NK-92 treated with Interleukin-12 subunit alpha and Interleukin-12 subunit beta, amount 100 ng/mL, for 24 hours (cell line): ENCODE measurements at regions not wholly inside any gene's neighbourhood (a gene's known extent, or its start where the extent isn't known, plus 50 kb on each side); places are given as distances from the start of the nearest gene placed in this dataset.

Experiments used
- DNase-seq: peaks from one replicate; lab custom pipeline; 2025; lab: John Stamatoyannopoulos, UW

- no peak for DNase-seq
These were observed 190.6 kb downstream of the DHX35 start for GRCh38 chr20:39152742-39153141.

- DNase-seq = no peak
These were observed 190.0 kb downstream of the DHX35 start for GRCh38 chr20:39152126-39152525.

GRCh38 chr20:39150501-39150900 is 188.4 kb downstream of the DHX35 start:
- DNase-seq = no peak

- DNase-seq = no peak
These were observed 184.2 kb downstream of the DHX35 start for GRCh38 chr20:39146394-39146793.

GRCh38 chr20:39145921-39146320 is 183.8 kb downstream of the DHX35 start:
- DNase-seq = no peak

- no peak for DNase-seq
These were observed 182.6 kb downstream of the DHX35 start for GRCh38 chr20:39144757-39145156.

GRCh38 chr20:39142407-39143096 is 180.4 kb downstream of the DHX35 start:
- no peak for DNase-seq

GRCh38 chr20:39137299-39137698 is 175.2 kb downstream of the DHX35 start:
- DNase-seq = no peak

GRCh38 chr20:39136798-39137197 is 174.7 kb downstream of the DHX35 start:
- no peak for DNase-seq

- DNase-seq = no peak
These were observed 173.9 kb downstream of the DHX35 start for GRCh38 chr20:39135885-39136544.

GRCh38 chr20:39133201-39133600 is 171.1 kb downstream of the DHX35 start:
- no peak for DNase-seq

- DNase-seq = no peak
These were observed 170.4 kb downstream of the DHX35 start for GRCh38 chr20:39132511-39132910.

GRCh38 chr20:39132093-39132492 is 169.9 kb downstream of the DHX35 start:
- no peak for DNase-seq

- no peak for DNase-seq
These were observed 168.5 kb downstream of the DHX35 start for GRCh38 chr20:39130627-39131026.

- DNase-seq = no peak
These were observed 167.4 kb downstream of the DHX35 start for GRCh38 chr20:39129523-39129922.

GRCh38 chr20:39124064-39124463 is 161.9 kb downstream of the DHX35 start:
- DNase-seq = no peak

GRCh38 chr20:39123185-39123557 is 161.0 kb downstream of the DHX35 start:
- DNase-seq = no peak

GRCh38 chr20:39117491-39117890 is 155.3 kb downstream of the DHX35 start:
- DNase-seq = no peak

- DNase-seq = no peak
These were observed 153.9 kb downstream of the DHX35 start for GRCh38 chr20:39116020-39116419.

- no peak for DNase-seq
These were observed 150.1 kb downstream of the DHX35 start for GRCh38 chr20:39112178-39112743.

GRCh38 chr20:39111359-39112177 is 149.4 kb downstream of the DHX35 start:
- no peak for DNase-seq

GRCh38 chr20:39110819-39111136 is 148.6 kb downstream of the DHX35 start:
- no peak for DNase-seq
